Activated naive CD8-positive, alpha-beta T cell treated with anti-CD3 and anti-CD28 coated beads, Interleukin-2, amount 50 U/mL, for 16 hours (primary cell): ENCODE measurements at regions not wholly inside any gene's neighbourhood (a gene's known extent, or its start where the extent isn't known, plus 50 kb on each side); places are given as distances from the start of the nearest gene placed in this dataset.
"Not testable (repeated sequence)": the region's sequence is repeated elsewhere in the genome, so short reads cannot be mapped to it uniquely, and the experiment has no call there.

Experiments
- DNase-seq: peaks from one replicate; pipeline ENCODE4 v3.0.0-alpha.2; 2020; ENCODE audit warnings: low read depth, low spot score

- DNase-seq = no peak
Measured at GRCh38 chr3:5473471-5473870, 286.0 kb downstream of the EDEM1 start.

GRCh38 chr3:5476403-5476802 is 288.9 kb downstream of the EDEM1 start:
- DNase-seq = no peak

- no peak for DNase-seq
Measured at GRCh38 chr3:5479229-5479799, 291.8 kb downstream of the EDEM1 start.

- DNase-seq = no peak
Measured at GRCh38 chr3:5480190-5480589, 292.7 kb downstream of the EDEM1 start.

GRCh38 chr3:5485427-5485826 is 297.9 kb downstream of the EDEM1 start:
- no peak for DNase-seq

GRCh38 chr3:5488771-5489170 is 301.3 kb downstream of the EDEM1 start:
- no peak for DNase-seq

GRCh38 chr3:5489536-5489935 is 302.0 kb downstream of the EDEM1 start:
- DNase-seq = no peak

GRCh38 chr3:5494905-5495519 is 307.5 kb downstream of the EDEM1 start:
- no peak for DNase-seq

GRCh38 chr3:5497497-5497896 is 310.0 kb downstream of the EDEM1 start:
- DNase-seq = no peak

GRCh38 chr3:5498981-5499380 is 311.5 kb downstream of the EDEM1 start:
- no peak for DNase-seq

GRCh38 chr3:5499404-5499803 is 311.9 kb downstream of the EDEM1 start:
- no peak for DNase-seq

- DNase-seq = no peak
Measured at GRCh38 chr3:5503136-5503535, 315.6 kb downstream of the EDEM1 start.

GRCh38 chr3:5504135-5504534 is 316.6 kb downstream of the EDEM1 start:
- DNase-seq = no peak

- no peak for DNase-seq
Measured at GRCh38 chr3:5505163-5505562, 317.7 kb downstream of the EDEM1 start.

GRCh38 chr3:5505997-5506396 is 318.5 kb downstream of the EDEM1 start:
- no peak for DNase-seq

- not testable (repeated sequence) for DNase-seq
Measured at GRCh38 chr3:5508860-5509259, 321.4 kb downstream of the EDEM1 start.

- DNase-seq = no peak
Measured at GRCh38 chr3:5510300-5510699, 322.8 kb downstream of the EDEM1 start.

- DNase-seq = no peak
Measured at GRCh38 chr3:5517921-5518320, 330.4 kb downstream of the EDEM1 start.

- DNase-seq = no peak
Measured at GRCh38 chr3:5520237-5520636, 332.7 kb downstream of the EDEM1 start.

GRCh38 chr3:5523125-5523524 is 335.6 kb downstream of the EDEM1 start:
- no peak for DNase-seq

GRCh38 chr3:5531039-5531438 is 343.5 kb downstream of the EDEM1 start:
- DNase-seq = no peak

- DNase-seq = no peak
Measured at GRCh38 chr3:5531741-5532290, 344.3 kb downstream of the EDEM1 start.

- no peak for DNase-seq
Measured at GRCh38 chr3:5540532-5540931, 353.0 kb downstream of the EDEM1 start.

GRCh38 chr3:5542472-5542871 is 355.0 kb downstream of the EDEM1 start:
- no peak for DNase-seq
